ENCODE measurements at regions not wholly inside any gene's neighbourhood (a gene's known extent, or its start where the extent isn't known, plus 50 kb on each side); places are given as distances from the start of the nearest gene placed in this dataset. TPM values are rescaled to one million over a fixed set of nuclear protein-coding genes. Genes with fewer than 3 reads are reported as not detected.
"Not testable (repeated sequence)": the region's sequence is repeated elsewhere in the genome, so short reads cannot be mapped to it uniquely, and the experiment has no call there.

DNA sequence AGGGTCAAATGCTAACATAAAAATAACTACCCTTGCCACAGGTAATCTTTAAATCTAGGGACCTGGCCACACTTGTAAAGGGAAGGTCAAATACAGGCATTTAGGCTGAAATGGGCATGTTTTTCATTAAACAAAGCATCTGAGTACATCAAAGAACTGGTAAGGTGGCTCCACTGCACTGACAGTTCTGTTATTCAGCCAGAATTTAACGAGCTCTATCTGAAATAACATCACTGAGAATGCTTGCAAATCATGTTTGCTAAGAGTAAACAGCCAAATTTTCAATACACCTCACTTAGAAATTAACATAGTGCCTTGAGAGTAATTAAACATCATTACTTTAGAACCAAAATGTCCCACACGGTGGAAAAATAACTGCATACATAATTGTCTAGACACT is 118.9 kb downstream of the MTHFS start:
- intact Hi-C loops (cut with DNase I) = no loop called here

GRCh38 chr15:79778378-79778990 is 118.3 kb downstream of the MTHFS start:
- WGBS, 3 donors = 69 to 73% (median 71%) methylated on average over 3 of the region's 3 CpGs
- H3K9me3 ChIP-seq = no peaks in the 10 kb centered on the region
- no peaks in the 10 kb centered on the region for H3K27me3 ChIP-seq
- no peak overlapping the region for H3K27ac ChIP-seq
- no peaks in the 10 kb centered on the region for H3K36me3 ChIP-seq
- no peak overlapping the region for H3K4me3 ChIP-seq
- TF ChIP-seq EP300 (IDR thresholded peaks at IDR 0.05) (no peak), POLR2A (IDR thresholded peaks at IDR 0.05) (no peak)
- TF ChIP-seq, protein P1, sequence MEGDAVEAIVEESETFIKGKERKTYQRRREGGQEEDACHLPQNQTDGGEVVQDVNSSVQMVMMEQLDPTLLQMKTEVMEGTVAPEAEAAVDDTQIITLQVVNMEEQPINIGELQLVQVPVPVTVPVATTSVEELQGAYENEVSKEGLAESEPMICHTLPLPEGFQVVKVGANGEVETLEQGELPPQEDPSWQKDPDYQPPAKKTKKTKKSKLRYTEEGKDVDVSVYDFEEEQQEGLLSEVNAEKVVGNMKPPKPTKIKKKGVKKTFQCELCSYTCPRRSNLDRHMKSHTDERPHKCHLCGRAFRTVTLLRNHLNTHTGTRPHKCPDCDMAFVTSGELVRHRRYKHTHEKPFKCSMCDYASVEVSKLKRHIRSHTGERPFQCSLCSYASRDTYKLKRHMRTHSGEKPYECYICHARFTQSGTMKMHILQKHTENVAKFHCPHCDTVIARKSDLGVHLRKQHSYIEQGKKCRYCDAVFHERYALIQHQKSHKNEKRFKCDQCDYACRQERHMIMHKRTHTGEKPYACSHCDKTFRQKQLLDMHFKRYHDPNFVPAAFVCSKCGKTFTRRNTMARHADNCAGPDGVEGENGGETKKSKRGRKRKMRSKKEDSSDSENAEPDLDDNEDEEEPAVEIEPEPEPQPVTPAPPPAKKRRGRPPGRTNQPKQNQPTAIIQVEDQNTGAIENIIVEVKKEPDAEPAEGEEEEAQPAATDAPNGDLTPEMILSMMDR (IDR thresholded peaks at IDR 0.05) = no peak
- DNase-seq = no peak
- no peaks in the 10 kb centered on the region for H3K4me1 ChIP-seq (ENCODE audit: insufficient read depth)
- intact Hi-C loops (cut with DNase I) = no loop called here

More for the DNA sequence above, 118.9 kb downstream of the MTHFS start:
- H3K4me1 ChIP-seq (ENCODE audit: insufficient read depth) = no peaks in the 10 kb centered on the region
- H3K4me3 ChIP-seq = no peak overlapping the region
- no peak for TF ChIP-seq EP300 (IDR thresholded peaks at IDR 0.05)
- TF ChIP-seq, protein P1 (IDR thresholded peaks at IDR 0.05) = no peak
- TF ChIP-seq POLR2A (IDR thresholded peaks at IDR 0.05) = no peak
- H3K36me3 ChIP-seq = no peaks in the 10 kb centered on the region
- H3K9me3 ChIP-seq = no peaks in the 10 kb centered on the region
- DNase-seq = no peak
- H3K27ac ChIP-seq = no peak overlapping the region
- no peaks in the 10 kb centered on the region for H3K27me3 ChIP-seq
- 29 to 46% (median 30%) methylated on average over 2 of the region's 2 CpGs for WGBS, 3 donors

GRCh38 chr15:79779746-79780145 is 117.1 kb downstream of the MTHFS start:
- Histone ChIP-seq H3K36me3 (no peaks in the 10 kb centered on the region), H3K27me3 (no peaks in the 10 kb centered on the region), H3K9me3 (no peaks in the 10 kb centered on the region), H3K4me3 (no peak overlapping the region), H3K27ac (no peak overlapping the region), H3K4me1 (ENCODE audit: insufficient read depth) (no peaks in the 10 kb centered on the region)
- intact Hi-C loops (cut with DNase I) = no loop called here
- DNase-seq = no peak
- WGBS, 3 donors = 91 to 97% (median 94%) methylated on average over 2 of the region's 2 CpGs
- TF ChIP-seq POLR2A (IDR thresholded peaks at IDR 0.05) (no peak), EP300 (IDR thresholded peaks at IDR 0.05) (no peak)
- TF ChIP-seq, protein P1 (IDR thresholded peaks at IDR 0.05) = no peak

GRCh38 chr15:79782307-79782706 is 114.5 kb downstream of the MTHFS start:
- H3K27ac ChIP-seq; H3K9me3 ChIP-seq; H3K4me1 ChIP-seq (ENCODE audit: insufficient read depth); H3K36me3 ChIP-seq; intact Hi-C loops (cut with DNase I); DNase-seq; H3K27me3 ChIP-seq; H3K4me3 ChIP-seq: not testable (repeated sequence)

Small RNAs in the stretch of these regions (small RNA-seq; reads per million reads assigned to genes)
- gene AC026826.2 (not detected), gene AC026826.3 (not detected)
